Endothelial cell (in vitro differentiated cells): ENCODE measurements at regions not wholly inside any gene's neighbourhood (a gene's known extent, or its start where the extent isn't known, plus 50 kb on each side); places are given as distances from the start of the nearest gene placed in this dataset.

Experiments
- DNase-seq: peaks from one replicate; pipeline ENCODE4 v3.0.0; 2021; ENCODE audit warnings: low spot score
- H3K27ac Mint-ChIP-seq: one replicate; pipeline ENCODE4 v1.8.0; 2021; ENCODE audit warnings: mixed read lengths, inconsistent platforms; ENCODE audit not compliant: unreplicated experiment
- H3K27me3 Mint-ChIP-seq: one replicate; pipeline ENCODE4 v1.8.0; 2021; ENCODE audit warnings: mild to moderate bottlenecking, moderate library complexity, mixed read lengths, inconsistent platforms; ENCODE audit not compliant: unreplicated experiment
- H3K36me3 Mint-ChIP-seq: one replicate; pipeline ENCODE4 v1.8.0; 2021; ENCODE audit warnings: mild to moderate bottlenecking, low read depth, mixed read lengths, inconsistent platforms; ENCODE audit not compliant: unreplicated experiment
- H3K4me1 Mint-ChIP-seq: one replicate; pipeline ENCODE4 v1.8.0; 2021; ENCODE audit warnings: mild to moderate bottlenecking, mixed read lengths, inconsistent platforms; ENCODE audit not compliant: unreplicated experiment
- H3K4me3 Mint-ChIP-seq: one replicate; pipeline ENCODE4 v1.8.0; 2021; ENCODE audit warnings: mild to moderate bottlenecking, mixed read lengths, inconsistent platforms; ENCODE audit not compliant: unreplicated experiment
- H3K9me3 Mint-ChIP-seq: one replicate; pipeline ENCODE4 v1.8.0; 2021; ENCODE audit warnings: mixed read lengths, inconsistent platforms; ENCODE audit not compliant: unreplicated experiment
- CTCF ChIP-seq: fragments of 200-600 bp; sonication (generic); IDR thresholded peaks from one replicate; pipeline ENCODE4 v1.5.0; 2021; ENCODE audit warnings: antibody characterized with exemption; ENCODE audit not compliant: unreplicated experiment

GRCh38 chrX:20527558-20528011 lies 260.9 kb upstream of the RPS6KA3 start:
- DNase-seq: no peak
- Mint-ChIP-seq H3K4me1 (no peaks in the 10 kb centered on the region), H3K27ac (no peak overlapping the region), H3K27me3 (peaks cover 1% of the 10 kb centered on the region), H3K4me3 (no peak overlapping the region), H3K9me3 (no peaks in the 10 kb centered on the region), H3K36me3 (no peaks in the 10 kb centered on the region)
- TF ChIP-seq CTCF: peak; percentile 49

- H3K27me3 Mint-ChIP-seq: peaks cover 1% of the 10 kb centered on the region
- H3K9me3 Mint-ChIP-seq: no peaks in the 10 kb centered on the region
- TF ChIP-seq CTCF: no peak
- H3K27ac Mint-ChIP-seq: no peak overlapping the region
- no peaks in the 10 kb centered on the region for H3K36me3 Mint-ChIP-seq
- no peak for DNase-seq
- no peaks in the 10 kb centered on the region for H3K4me1 Mint-ChIP-seq
- H3K4me3 Mint-ChIP-seq: no peak overlapping the region
Measured at GRCh38 chrX:20527041-20527440, 260.3 kb upstream of the RPS6KA3 start.

GRCh38 chrX:20523626-20524312 lies 257.1 kb upstream of the RPS6KA3 start:
- no peak for TF ChIP-seq CTCF
- H3K36me3 Mint-ChIP-seq: peaks cover 3% of the 10 kb centered on the region
- no peak for DNase-seq
- peaks cover 1% of the 10 kb centered on the region for H3K27me3 Mint-ChIP-seq
- H3K4me3 Mint-ChIP-seq: no peak overlapping the region
- no peak overlapping the region for H3K27ac Mint-ChIP-seq
- peaks cover 3% of the 10 kb centered on the region for H3K4me1 Mint-ChIP-seq
- H3K9me3 Mint-ChIP-seq: no peaks in the 10 kb centered on the region

- peaks cover 3% of the 10 kb centered on the region for H3K4me1 Mint-ChIP-seq
- TF ChIP-seq CTCF: no peak
- no peak overlapping the region for H3K4me3 Mint-ChIP-seq
- no peak overlapping the region for H3K27ac Mint-ChIP-seq
- H3K36me3 Mint-ChIP-seq: peaks cover 3% of the 10 kb centered on the region
- H3K9me3 Mint-ChIP-seq: no peaks in the 10 kb centered on the region
- no peak for DNase-seq
- no peaks in the 10 kb centered on the region for H3K27me3 Mint-ChIP-seq
Measured at GRCh38 chrX:20522420-20522819, 255.7 kb upstream of the RPS6KA3 start.

- H3K4me3 Mint-ChIP-seq: no peak overlapping the region
- no peaks in the 10 kb centered on the region for H3K27me3 Mint-ChIP-seq
- H3K4me1 Mint-ChIP-seq: peaks cover 3% of the 10 kb centered on the region
- DNase-seq: no peak
- no peak for TF ChIP-seq CTCF
- no peak overlapping the region for H3K27ac Mint-ChIP-seq
- H3K9me3 Mint-ChIP-seq: no peaks in the 10 kb centered on the region
- H3K36me3 Mint-ChIP-seq: peaks cover 3% of the 10 kb centered on the region
Measured at GRCh38 chrX:20521222-20521621, 254.5 kb upstream of the RPS6KA3 start.
